ENCODE measurements at regions not wholly inside any gene's neighbourhood (a gene's known extent, or its start where the extent isn't known, plus 50 kb on each side); places are given as distances from the start of the nearest gene placed in this dataset.

- no peak overlapping the region for H3K4me3 ChIP-seq (ENCODE audit: low read length)
- no peak for TF ChIP-seq CTCF (IDR thresholded peaks at IDR 0.05; ENCODE audit: insufficient read depth, low read depth, low read length, missing control alignments)
- no peak for DNase-seq (ENCODE audit: low read depth)
These were observed 974.2 kb downstream of the NSUN3 start for GRCh38 chr3:95037097-95037496.

- no peak for TF ChIP-seq CTCF (IDR thresholded peaks at IDR 0.05; ENCODE audit: insufficient read depth, low read depth, low read length, missing control alignments)
- no peak overlapping the region for H3K4me3 ChIP-seq (ENCODE audit: low read length)
- DNase-seq (ENCODE audit: low read depth) = no peak
These were observed 975.1 kb downstream of the NSUN3 start for GRCh38 chr3:95037927-95038326.

- no peak for DNase-seq (ENCODE audit: low read depth)
- no peak overlapping the region for H3K4me3 ChIP-seq (ENCODE audit: low read length)
- TF ChIP-seq CTCF (IDR thresholded peaks at IDR 0.05; ENCODE audit: insufficient read depth, low read depth, low read length, missing control alignments) = no peak
These were observed 981.2 kb downstream of the NSUN3 start for GRCh38 chr3:95044101-95044500.

- DNase-seq (ENCODE audit: low read depth) = no peak
- TF ChIP-seq CTCF (IDR thresholded peaks at IDR 0.05; ENCODE audit: insufficient read depth, low read depth, low read length, missing control alignments) = no peak
These were observed 985.7 kb downstream of the NSUN3 start for GRCh38 chr3:95048564-95048963.

GRCh38 chr3:95049841-95050240 is 987.0 kb downstream of the NSUN3 start:
- DNase-seq (ENCODE audit: low read depth) = no peak

More at GRCh38 chr3:95048564-95048963, 985.7 kb downstream of the NSUN3 start:
- H3K4me3 ChIP-seq (ENCODE audit: low read length) = no peak overlapping the region

GRCh38 chr3:95055288-95055687 is 992.4 kb downstream of the NSUN3 start:
- no peak overlapping the region for H3K4me3 ChIP-seq (ENCODE audit: low read length)
- DNase-seq (ENCODE audit: low read depth) = no peak
- TF ChIP-seq CTCF (IDR thresholded peaks at IDR 0.05; ENCODE audit: insufficient read depth, low read depth, low read length, missing control alignments) = no peak

More at GRCh38 chr3:95049841-95050240, 987.0 kb downstream of the NSUN3 start:
- H3K4me3 ChIP-seq (ENCODE audit: low read length) = no peak overlapping the region
- no peak for TF ChIP-seq CTCF (IDR thresholded peaks at IDR 0.05; ENCODE audit: insufficient read depth, low read depth, low read length, missing control alignments)

GRCh38 chr3:95082191-95082590 is 1019.3 kb downstream of the NSUN3 start:
- no peak for DNase-seq (ENCODE audit: low read depth)
- H3K4me3 ChIP-seq (ENCODE audit: low read length) = no peak overlapping the region
- no peak for TF ChIP-seq CTCF (IDR thresholded peaks at IDR 0.05; ENCODE audit: insufficient read depth, low read depth, low read length, missing control alignments)

All from epithelial cell of esophagus (primary cell).